HEK293 (cell line): ENCODE measurements at regions not wholly inside any gene's neighbourhood (a gene's known extent, or its start where the extent isn't known, plus 50 kb on each side); places are given as distances from the start of the nearest gene placed in this dataset.

ENCODE experiments used
- CTCF ChIA-PET: fragments of 350-600 bp; formaldehyde crosslinking; extraction: SDS; loops from one replicate; lab custom pipeline; 2021; ENCODE audit warnings: antibody characterized with exemption; lab: Yijun Ruan, JAX
- POLR2A ChIA-PET: fragments of 300-600 bp; formaldehyde crosslinking; extraction: SDS; loops from one replicate; lab custom pipeline; 2020; ENCODE audit warnings: antibody characterized with exemption, inconsistent platforms; lab: Yijun Ruan, JAX
- H3K27ac ChIP-seq: fragments of 200-500 bp; sonication (Bioruptor generic); 2 replicates; pipeline ENCODE4 v1.5.1; 2014; ENCODE audit warnings: low read depth, low read length, control low read depth, inconsistent platforms; ENCODE audit errors: extremely low read depth
- H3K36me3 ChIP-seq, 2 experiments: fragments of 200-500 bp in 1 of 2; sonication (Bioruptor generic) in 1 of 2; 1 replicate in 1 of 2; 2 replicates in 1 of 2; pipeline ENCODE4 v1.5.1; 2014 to 2017; ENCODE audit warnings: inconsistent platforms in 2 of 2, low read length in 2 of 2; ENCODE audit not compliant: control insufficient read depth in 2 of 2, insufficient read depth in 1 of 2
- H3K4me1 ChIP-seq: fragments of 200-500 bp; sonication (Bioruptor generic); 2 replicates; pipeline ENCODE4 v1.5.1; 2014; ENCODE audit warnings: mild to moderate bottlenecking, low read length, inconsistent platforms; ENCODE audit not compliant: control insufficient read depth, insufficient read depth
- H3K4me3 ChIP-seq: 2 replicates; pipeline ENCODE4 v1.5.1; 2011; ENCODE audit warnings: low read depth, mild to moderate bottlenecking, control low read depth, low read length, moderate library complexity
- H3K9me3 ChIP-seq: fragments of 200-500 bp; sonication (Bioruptor generic); 2 replicates; pipeline ENCODE4 v1.5.1; 2014; ENCODE audit warnings: low read depth, low read length, inconsistent platforms; ENCODE audit not compliant: control insufficient read depth, insufficient read depth
- FEZF1 ChIP-seq: fragments of 450-650 bp; formaldehyde crosslinking; IDR thresholded peaks from 2 replicates; pipeline ENCODE4 v1.5.1; 2016; ENCODE audit warnings: missing biosample characterization, missing genetic modification characterization
- GLI2 ChIP-seq: fragments of 450-650 bp; formaldehyde crosslinking; IDR thresholded peaks from 2 replicates; pipeline ENCODE4; 2017; ENCODE audit warnings: missing biosample characterization, missing genetic modification characterization, low read depth, borderline replicate concordance
- HIC1 ChIP-seq: fragments of 450-650 bp; formaldehyde crosslinking; IDR thresholded peaks from 2 replicates; pipeline ENCODE4 v1.5.1; 2016; ENCODE audit warnings: missing biosample characterization, missing genetic modification characterization
- MEIS1 ChIP-seq: sonication (generic); formaldehyde crosslinking; IDR thresholded peaks from 2 replicates; pipeline ENCODE4 v1.8.1; 2022; ENCODE audit warnings: missing genetic modification reagents, mild to moderate bottlenecking, borderline replicate concordance
- TRIM28 ChIP-seq: IDR thresholded peaks from 2 replicates; pipeline ENCODE4 v1.6.1; 2011; ENCODE audit warnings: low read length, control low read depth, borderline replicate concordance
- ZNF112 ChIP-seq: fragments of 450-650 bp; formaldehyde crosslinking; IDR thresholded peaks from 2 replicates; pipeline ENCODE4 v1.5.0; 2017; ENCODE audit warnings: missing biosample characterization, missing genetic modification characterization
- ZNF148 ChIP-seq: fragments of 450-650 bp; formaldehyde crosslinking; IDR thresholded peaks from 2 replicates; pipeline ENCODE4 v1.5.0; 2017; ENCODE audit warnings: missing biosample characterization, missing genetic modification characterization, borderline replicate concordance
- ZNF155 ChIP-seq: fragments of 450-650 bp; formaldehyde crosslinking; IDR thresholded peaks from 2 replicates; pipeline ENCODE4 v1.5.1; 2016; ENCODE audit warnings: missing biosample characterization, missing genetic modification characterization
- ZNF16 ChIP-seq: fragments of 450-650 bp; formaldehyde crosslinking; IDR thresholded peaks from 2 replicates; pipeline ENCODE4 v1.5.1; 2016; ENCODE audit warnings: low read depth, missing biosample characterization, missing genetic modification characterization
- ZNF324 ChIP-seq: fragments of 450-650 bp; formaldehyde crosslinking; IDR thresholded peaks from 2 replicates; pipeline ENCODE4 v1.5.1; 2016; ENCODE audit warnings: missing biosample characterization, missing genetic modification characterization
- ZNF391 ChIP-seq: fragments of 450-650 bp; formaldehyde crosslinking; IDR thresholded peaks from 2 replicates; pipeline ENCODE4 v1.5.1; 2016; ENCODE audit warnings: low read depth, missing biosample characterization, missing genetic modification characterization, borderline replicate concordance
- ZNF48 ChIP-seq: fragments of 450-650 bp; formaldehyde crosslinking; IDR thresholded peaks from 2 replicates; pipeline ENCODE4 v1.5.1; 2016; ENCODE audit warnings: missing biosample characterization, missing genetic modification characterization
- ZNF530 ChIP-seq: fragments of 450-650 bp; formaldehyde crosslinking; IDR thresholded peaks from 2 replicates; pipeline ENCODE4 v1.5.1; 2016; ENCODE audit warnings: low read depth, missing biosample characterization, missing genetic modification characterization
- ZNF549 ChIP-seq: fragments of 450-650 bp; IDR thresholded peaks from 2 replicates; pipeline ENCODE4 v1.5.1; 2018; ENCODE audit warnings: missing biosample characterization, missing genetic modification characterization, mild to moderate bottlenecking, inconsistent platforms, moderate library complexity
- ZNF560 ChIP-seq: fragments of 450-650 bp; formaldehyde crosslinking; IDR thresholded peaks from 2 replicates; pipeline ENCODE4 v1.5.1; 2017; ENCODE audit warnings: missing biosample characterization, missing genetic modification characterization, borderline replicate concordance
- ZNF571 ChIP-seq: fragments of 450-650 bp; formaldehyde crosslinking; IDR thresholded peaks from 2 replicates; pipeline ENCODE4 v1.5.0; 2017; ENCODE audit warnings: missing biosample characterization, missing genetic modification characterization
- ZNF654 ChIP-seq: fragments of 450-650 bp; formaldehyde crosslinking; IDR thresholded peaks from 2 replicates; pipeline ENCODE4 v1.5.1; 2016; ENCODE audit warnings: low read depth, missing biosample characterization, missing genetic modification characterization
- ZNF776 ChIP-seq: fragments of 450-650 bp; formaldehyde crosslinking; IDR thresholded peaks from 2 replicates; pipeline ENCODE4 v1.5.0; 2017; ENCODE audit warnings: missing biosample characterization, missing genetic modification characterization, borderline replicate concordance
- ZSCAN16 ChIP-seq: fragments of 450-650 bp; formaldehyde crosslinking; IDR thresholded peaks from 2 replicates; pipeline ENCODE4 v1.5.1; 2016; ENCODE audit warnings: missing biosample characterization, missing genetic modification characterization

- no peaks in the 10 kb centered on the region for H3K4me1 ChIP-seq
- CTCF ChIA-PET = interaction anchor here (0.5 kb wide), 1 partner anchor 308 kb away, joined by 4 read pairs; no protein-coding TSS in a partner anchor
- no peak overlapping the region for H3K4me3 ChIP-seq
- TF ChIP-seq ZNF391 (tag by site-specific recombination) (no peak), ZNF654 (no peak), ZNF776 (no peak), GLI2 (tag by site-specific recombination) (no peak), ZNF560 (tag by site-specific recombination) (no peak), ZNF148 (tag by site-specific recombination) (no peak), TRIM28 (no peak), FEZF1 (tag by site-specific recombination) (no peak), ZNF530 (tag by site-specific recombination) (no peak), ZNF16 (no peak), ZNF324 (tag by site-specific recombination) (no peak), MEIS1 (CRISPR knock-in tag) (no peak), ZNF155 (tag by site-specific recombination) (no peak), ZNF549 (tag by site-specific recombination) (no peak), ZNF112 (tag by site-specific recombination) (no peak), ZNF48 (tag by site-specific recombination) (no peak)
- POLR2A ChIA-PET = no interaction called here
- H3K9me3 ChIP-seq = no peaks in the 10 kb centered on the region
- no peak overlapping the region for H3K27ac ChIP-seq
- no peaks in the 10 kb centered on the region for H3K36me3 ChIP-seq
These were observed 147.5 kb upstream of the GPR12 start for GRCh38 chr13:26908126-26908525.

GRCh38 chr13:26899202-26899601, 138.6 kb upstream of the GPR12 start:
- Histone ChIP-seq H3K9me3 (no peaks in the 10 kb centered on the region), H3K4me1 (no peaks in the 10 kb centered on the region), H3K36me3 (no peaks in the 10 kb centered on the region), H3K4me3 (no peak overlapping the region), H3K27ac (no peak overlapping the region)
- TF ChIP-seq ZNF560 (tag by site-specific recombination) (no peak), HIC1 (tag by site-specific recombination) (no peak), ZNF571 (no peak), ZSCAN16 (tag by site-specific recombination) (no peak)
- POLR2A ChIA-PET = no interaction called here
- CTCF ChIA-PET = interaction anchor here (1.5 kb wide), 1 partner anchor 26 kb away, joined by 4 read pairs; no protein-coding TSS in a partner anchor
